Body of pancreas (tissue), 4 donors: ENCODE measurements at regions not wholly inside any gene's neighbourhood (a gene's known extent, or its start where the extent isn't known, plus 50 kb on each side); places are given as distances from the start of the nearest gene placed in this dataset.

ENCODE experiments used
- ATAC-seq: fragments of 150-250 bp; one replicate; pipeline ENCODE4 v1.9.1; 2016
- DNase-seq, 4 donors: peaks; one replicate each; pipeline ENCODE4 v3.0.0-alpha.2; 2019
- H3K27ac ChIP-seq, 4 donors: fragments of 200-600 bp; sonication (generic); 1 replicate in 3 of 4; 2 replicates in 1 of 4; pipeline versions ENCODE4 v1.5.1 to v1.6.1; 2016 to 2019; ENCODE audit warnings: mild to moderate bottlenecking in 1 of 4, mixed read lengths in 1 of 4, moderate library complexity in 1 of 4
- H3K27me3 ChIP-seq, 2 donors: fragments of 200-600 bp; sonication (generic); one replicate each; pipeline ENCODE4 v1.6.0; 2016; ENCODE audit warnings: mild to moderate bottlenecking in 1 of 2
- H3K36me3 ChIP-seq, 2 donors: fragments of 200-600 bp; sonication (generic); replicated peaks in 1 of 2; 2 replicates each; pipeline ENCODE4 v1.5.1; 2016; ENCODE audit warnings: low read depth in 2 of 2; ENCODE audit not compliant: insufficient read depth in 1 of 2
- H3K4me1 ChIP-seq: fragments of 200-600 bp; sonication (generic); one replicate; pipeline ENCODE4 v1.6.0; 2016
- H3K4me3 ChIP-seq, 2 donors: fragments of 200-600 bp; sonication (generic); 1 replicate in 1 of 2; 2 replicates in 1 of 2; pipeline ENCODE4 v1.5.1; 2016 to 2019
- H3K9me3 ChIP-seq, 3 donors: fragments of 200-600 bp; sonication (generic); 1 replicate in 2 of 3; 2 replicates in 1 of 3; pipeline ENCODE4 v1.5.1; 2016
- POLR2A ChIP-seq, 3 donors: fragments of 450-650 bp; IDR thresholded peaks; one replicate each; pipeline ENCODE4 v1.6.1; 2016; ENCODE audit warnings: antibody characterized with exemption in 3 of 3, mild to moderate bottlenecking in 2 of 3
- WGBS, 2 donors: methylation state at CpG; one replicate each; pipeline ENCODE4 v1.1.5; 2017; 5-methylcytosine and 5-hydroxymethylcytosine counted together
- intact Hi-C: fragments of 100-400 bp; cut with DNase I; formaldehyde crosslinking; loops from one replicate; pipeline ENCODE4 v1.15.1; 2023
- TF ChIP-seq, protein P1 (sequence below), 7 experiments: fragments of 450-650 bp in 4 of 7; fragments of 200-600 bp in 3 of 7; sonication (generic) in 3 of 7; IDR thresholded peaks; one replicate each; pipeline ENCODE4 v1.5.1; 2016 to 2019; ENCODE audit warnings: antibody characterized with exemption in 7 of 7

DNA sequence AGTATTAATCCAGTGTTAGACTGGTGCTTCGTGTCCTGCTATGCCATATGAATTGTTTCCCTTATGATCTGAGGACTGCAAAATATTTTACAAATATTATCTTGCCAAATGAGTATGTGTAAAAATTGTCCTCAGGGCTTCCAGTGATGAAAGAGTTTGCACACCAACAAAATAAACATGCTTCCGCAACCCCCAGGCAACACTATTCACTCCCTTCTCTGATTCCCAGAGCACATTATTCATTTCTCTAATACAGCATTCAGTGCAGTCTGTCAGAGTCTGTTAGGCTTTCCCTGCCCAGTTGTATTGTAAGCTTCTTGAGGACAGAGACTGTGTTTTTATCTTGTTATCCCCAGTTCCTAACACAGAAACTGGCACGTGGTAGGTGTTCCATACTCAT is 409.9 kb upstream of the C1orf87 start:
- no peak for TF ChIP-seq POLR2A (IDR thresholded peaks at IDR 0.05)
- TF ChIP-seq, protein P1, sequence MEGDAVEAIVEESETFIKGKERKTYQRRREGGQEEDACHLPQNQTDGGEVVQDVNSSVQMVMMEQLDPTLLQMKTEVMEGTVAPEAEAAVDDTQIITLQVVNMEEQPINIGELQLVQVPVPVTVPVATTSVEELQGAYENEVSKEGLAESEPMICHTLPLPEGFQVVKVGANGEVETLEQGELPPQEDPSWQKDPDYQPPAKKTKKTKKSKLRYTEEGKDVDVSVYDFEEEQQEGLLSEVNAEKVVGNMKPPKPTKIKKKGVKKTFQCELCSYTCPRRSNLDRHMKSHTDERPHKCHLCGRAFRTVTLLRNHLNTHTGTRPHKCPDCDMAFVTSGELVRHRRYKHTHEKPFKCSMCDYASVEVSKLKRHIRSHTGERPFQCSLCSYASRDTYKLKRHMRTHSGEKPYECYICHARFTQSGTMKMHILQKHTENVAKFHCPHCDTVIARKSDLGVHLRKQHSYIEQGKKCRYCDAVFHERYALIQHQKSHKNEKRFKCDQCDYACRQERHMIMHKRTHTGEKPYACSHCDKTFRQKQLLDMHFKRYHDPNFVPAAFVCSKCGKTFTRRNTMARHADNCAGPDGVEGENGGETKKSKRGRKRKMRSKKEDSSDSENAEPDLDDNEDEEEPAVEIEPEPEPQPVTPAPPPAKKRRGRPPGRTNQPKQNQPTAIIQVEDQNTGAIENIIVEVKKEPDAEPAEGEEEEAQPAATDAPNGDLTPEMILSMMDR (IDR thresholded peaks at IDR 0.05): no peak
- H3K4me1 ChIP-seq: no peaks in the 10 kb centered on the region
- H3K4me3 ChIP-seq: no peak overlapping the region
- DNase-seq: no peak
- WGBS, 2 donors: 38 to 58% methylated on average over 3 of the region's 3 CpGs
- H3K36me3 ChIP-seq: no peaks in the 10 kb centered on the region
- ATAC-seq: no peak
- H3K9me3 ChIP-seq: no peaks in the 10 kb centered on the region
- H3K27me3 ChIP-seq: no peaks in the 10 kb centered on the region
- no peak overlapping the region for H3K27ac ChIP-seq
- intact Hi-C loops: no loop called here

DNA sequence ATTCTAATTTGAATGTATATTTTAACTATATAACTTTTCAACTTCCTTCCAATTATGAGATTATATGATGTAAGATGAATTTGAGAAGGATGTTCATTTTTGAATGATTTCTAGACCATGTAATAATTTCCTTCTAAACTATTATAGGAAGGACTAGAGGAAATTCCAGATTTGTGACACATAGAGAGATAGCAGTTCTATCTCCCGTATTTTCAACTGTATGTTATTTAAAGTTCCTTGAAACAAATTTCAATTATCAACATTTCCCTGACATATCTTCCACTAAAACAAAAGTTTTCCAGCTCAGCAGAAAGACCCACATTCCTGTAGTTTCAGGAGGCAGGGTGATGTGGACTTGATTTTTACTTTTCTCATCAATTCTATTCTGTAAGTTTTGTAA is 396.7 kb upstream of the C1orf87 start:
- intact Hi-C loops: no loop called here
- TF ChIP-seq, protein P1 (IDR thresholded peaks at IDR 0.05): no peak
- no peak for TF ChIP-seq POLR2A (IDR thresholded peaks at IDR 0.05)
- ATAC-seq (no peak), DNase-seq (no peak)
- 63 to 70% methylated on average over 1 of the region's 1 CpG for WGBS, 2 donors
- H3K9me3 ChIP-seq: no peaks in the 10 kb centered on the region
- no peaks in the 10 kb centered on the region for H3K27me3 ChIP-seq
- no peak overlapping the region for H3K27ac ChIP-seq
- no peaks in the 10 kb centered on the region for H3K36me3 ChIP-seq
- no peak overlapping the region for H3K4me3 ChIP-seq
- no peaks in the 10 kb centered on the region for H3K4me1 ChIP-seq

DNA sequence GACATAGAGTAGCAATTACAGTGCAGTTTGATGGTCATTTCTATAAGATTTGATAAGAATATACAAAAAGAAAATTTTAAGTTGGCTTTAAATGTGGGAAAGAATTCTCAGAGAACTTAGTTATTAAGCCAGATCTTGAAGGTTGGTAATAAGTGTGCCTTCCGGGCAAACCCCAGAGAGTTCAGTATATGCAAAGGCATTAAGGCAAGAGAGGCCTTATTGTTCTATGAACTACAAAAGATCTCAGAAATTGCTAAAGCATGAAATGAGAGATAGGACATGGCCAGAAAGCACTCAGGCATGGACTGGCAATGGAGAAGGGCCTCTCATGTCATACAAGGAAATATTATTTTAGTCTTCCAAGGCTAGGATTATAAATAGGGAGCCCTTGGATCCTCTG is 390.2 kb upstream of the C1orf87 start:
- Histone ChIP-seq H3K4me1 (no peaks in the 10 kb centered on the region), H3K4me3 (no peak overlapping the region), H3K27me3 (no peaks in the 10 kb centered on the region), H3K36me3 (no peaks in the 10 kb centered on the region), H3K27ac (no peak overlapping the region), H3K9me3 (no peaks in the 10 kb centered on the region)
- ATAC-seq (no peak), DNase-seq (no peak)
- intact Hi-C loops: no loop called here
- TF ChIP-seq, protein P1 (IDR thresholded peaks at IDR 0.05): no peak
- TF ChIP-seq POLR2A (IDR thresholded peaks at IDR 0.05): no peak
- WGBS, 2 donors: 89 to 95% methylated on average over 1 of the region's 1 CpG

DNA sequence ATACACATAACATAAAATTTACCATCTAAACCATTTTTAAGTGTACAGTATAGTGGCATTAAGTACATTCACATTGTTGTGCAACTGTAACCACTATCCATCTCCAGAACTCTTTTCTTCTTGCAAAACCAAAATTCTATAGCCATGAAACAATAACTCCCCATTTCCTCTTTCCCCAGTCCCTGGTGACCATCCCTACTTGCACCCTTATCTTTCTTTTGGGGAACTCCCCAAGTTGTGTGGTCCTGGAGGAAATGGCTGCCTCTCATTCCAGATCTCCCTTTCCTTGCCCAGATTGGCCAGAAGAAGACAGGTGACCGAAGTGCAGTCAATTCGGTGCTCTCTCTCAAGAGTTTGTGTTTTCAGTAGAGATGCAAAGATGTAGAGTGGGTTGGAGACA is 389.6 kb upstream of the C1orf87 start:
- Histone ChIP-seq H3K4me3 (no peak overlapping the region), H3K9me3 (no peaks in the 10 kb centered on the region), H3K4me1 (no peaks in the 10 kb centered on the region), H3K27me3 (no peaks in the 10 kb centered on the region), H3K36me3 (no peaks in the 10 kb centered on the region), H3K27ac (no peak overlapping the region)
- intact Hi-C loops: no loop called here
- WGBS, 2 donors: 81 to 86% methylated on average over 2 of the region's 2 CpGs
- TF ChIP-seq, protein P1 (IDR thresholded peaks at IDR 0.05): no peak
- TF ChIP-seq POLR2A (IDR thresholded peaks at IDR 0.05): no peak
- ATAC-seq: no peak
- no peak for DNase-seq

DNA sequence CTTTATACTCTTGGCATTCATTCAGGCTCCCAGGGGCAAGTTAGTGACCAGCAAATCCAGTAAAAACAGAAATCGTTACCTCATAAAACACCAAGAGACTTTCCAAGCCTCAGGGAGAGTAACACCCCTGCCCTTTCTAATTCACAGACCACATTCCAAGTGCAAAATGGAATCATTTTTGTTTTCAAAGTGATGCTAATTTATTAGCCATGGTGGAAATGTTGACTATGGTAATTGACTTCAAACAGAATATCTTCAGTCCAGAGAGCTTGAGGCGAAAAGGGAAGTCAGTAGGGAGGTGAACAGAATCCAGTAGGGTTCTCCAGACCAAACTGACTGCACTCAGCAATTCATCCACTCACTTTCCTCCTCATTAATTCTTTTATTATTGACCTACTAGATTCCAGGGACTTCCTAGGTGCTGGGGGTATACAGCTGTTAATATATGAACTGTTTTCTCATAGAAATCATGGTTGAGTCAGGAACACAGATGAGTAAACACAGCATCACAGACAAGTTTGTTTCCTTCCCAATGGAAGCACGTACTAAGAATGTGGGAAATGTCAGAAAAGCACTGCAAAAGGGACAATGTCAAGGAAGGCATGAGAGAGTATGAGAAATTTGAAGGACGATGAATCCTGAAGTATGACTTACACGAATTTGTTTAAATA is 388.5 kb upstream of the C1orf87 start:
- ATAC-seq: no peak
- DNase-seq: no peak
- Histone ChIP-seq H3K9me3 (no peaks in the 10 kb centered on the region), H3K27ac (no peak overlapping the region), H3K27me3 (no peaks in the 10 kb centered on the region), H3K36me3 (no peaks in the 10 kb centered on the region), H3K4me1 (no peaks in the 10 kb centered on the region), H3K4me3 (no peak overlapping the region)
- intact Hi-C loops: no loop called here
- 65% methylated on average over 5 of the region's 5 CpGs for WGBS, 2 donors
- no peak for TF ChIP-seq POLR2A (IDR thresholded peaks at IDR 0.05)
- TF ChIP-seq, protein P1 (IDR thresholded peaks at IDR 0.05): no peak
